ENCODE measurements at regions not wholly inside any gene's neighbourhood (a gene's known extent, or its start where the extent isn't known, plus 50 kb on each side); places are given as distances from the start of the nearest gene placed in this dataset.

DNA sequence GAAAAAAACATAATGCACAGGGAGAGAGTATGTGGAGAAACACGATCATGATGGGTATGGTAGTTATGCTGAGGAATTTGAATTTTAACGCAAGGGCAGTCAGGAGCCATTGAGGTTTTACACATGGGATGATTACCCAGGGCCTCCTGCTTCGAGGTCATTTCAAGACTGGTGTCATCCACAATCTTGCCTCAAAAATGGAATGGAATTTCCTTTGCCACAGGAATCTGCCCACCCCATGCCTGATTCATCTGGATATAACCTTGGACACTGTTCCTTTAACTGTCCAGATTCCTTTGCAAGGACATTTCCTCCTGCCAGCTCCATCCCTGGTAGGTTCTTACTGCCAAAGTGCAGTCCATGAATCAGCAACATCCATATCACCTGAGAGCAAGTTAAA lies 655.9 kb upstream of the TENM4 start:
- no peak for DNase-seq (ENCODE audit: low read depth, low spot score)

DNA sequence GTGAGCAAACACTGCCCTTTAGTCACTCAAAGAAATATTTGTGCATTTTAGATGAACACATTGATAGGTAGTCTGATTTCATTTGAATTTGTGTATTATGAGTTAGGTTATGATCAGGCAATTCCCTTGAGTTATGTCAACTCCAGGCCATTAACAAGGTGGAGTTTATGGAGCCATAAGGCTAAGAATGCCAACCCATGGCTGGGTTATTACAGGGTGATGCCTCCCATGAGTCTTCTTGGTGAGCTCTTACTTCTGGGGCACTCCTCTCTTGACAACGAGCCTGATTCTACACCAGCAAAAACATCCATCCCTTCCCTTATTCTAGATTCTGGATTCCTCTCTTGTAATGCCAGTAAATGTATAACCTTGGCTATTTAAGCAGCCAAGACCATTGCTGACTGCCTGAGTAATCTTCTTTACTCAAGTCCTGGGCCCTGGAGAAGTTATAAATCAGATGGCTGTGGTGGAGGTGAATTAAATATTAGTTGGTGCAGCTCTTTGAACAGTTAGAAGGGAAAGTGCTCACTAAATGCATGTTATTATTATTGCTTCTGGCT lies 645.7 kb upstream of the TENM4 start:
- DNase-seq (ENCODE audit: low read depth, low spot score), result no peak

DNA sequence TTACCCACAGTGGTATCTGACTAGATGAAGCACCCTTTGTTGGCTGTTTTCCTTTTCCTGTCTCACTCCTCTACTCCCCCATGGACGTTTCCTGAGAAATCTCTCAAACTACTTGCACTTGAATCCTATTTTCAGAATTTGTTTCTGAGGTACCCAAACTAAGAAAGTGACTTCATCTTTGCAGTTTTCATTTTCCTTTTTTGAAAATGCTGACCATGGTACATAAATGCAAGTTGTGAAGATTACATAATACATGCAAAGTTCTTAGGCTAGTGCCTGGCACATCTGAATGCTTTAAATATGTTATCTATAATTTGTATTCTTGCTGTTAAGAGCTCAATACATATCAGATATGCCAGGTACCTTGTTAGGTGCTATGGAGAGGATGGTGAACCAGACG lies 644.7 kb upstream of the TENM4 start:
- DNase-seq (ENCODE audit: low read depth, low spot score), result no peak

DNA sequence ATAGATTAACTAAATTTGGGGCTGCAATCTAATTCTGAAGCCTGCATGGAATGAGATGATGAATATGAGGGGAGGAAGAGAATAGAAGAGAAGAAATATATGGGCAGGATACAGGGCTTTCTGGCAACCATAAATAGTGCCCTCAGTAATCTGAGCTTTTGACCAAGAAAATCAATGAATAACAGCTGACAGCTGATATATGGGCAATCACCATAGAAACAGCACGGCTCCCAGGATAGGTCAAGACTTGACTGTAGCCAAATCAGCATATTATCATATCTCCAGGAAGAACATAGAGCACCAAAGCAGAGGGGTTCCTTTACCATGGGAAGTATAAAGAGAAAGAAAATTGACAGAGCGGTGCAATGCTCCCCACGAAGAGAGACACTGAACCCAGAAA lies 643.8 kb upstream of the TENM4 start:
- no peak for DNase-seq (ENCODE audit: low read depth, low spot score)

DNA sequence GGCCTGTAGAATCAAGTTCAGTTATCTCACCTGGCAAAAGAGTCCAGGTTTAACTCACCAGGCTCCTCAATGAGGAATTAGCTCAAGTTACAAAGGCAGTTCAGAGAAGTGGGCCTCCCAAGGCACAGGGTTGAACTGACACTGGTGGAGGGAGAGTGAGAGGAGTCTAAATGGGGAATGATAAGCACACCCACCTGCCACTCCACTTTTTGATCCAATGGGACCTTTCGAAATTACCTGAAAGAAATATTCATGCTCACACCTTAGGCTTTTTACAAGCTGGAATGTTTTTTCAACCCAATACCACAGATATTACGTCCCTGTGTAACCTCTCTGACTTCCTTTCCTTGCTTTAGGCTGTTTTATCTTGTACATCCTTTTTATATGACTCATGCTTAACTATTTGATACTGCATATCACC lies 642.7 kb upstream of the TENM4 start:
- no peak for DNase-seq (ENCODE audit: low read depth, low spot score)

DNA sequence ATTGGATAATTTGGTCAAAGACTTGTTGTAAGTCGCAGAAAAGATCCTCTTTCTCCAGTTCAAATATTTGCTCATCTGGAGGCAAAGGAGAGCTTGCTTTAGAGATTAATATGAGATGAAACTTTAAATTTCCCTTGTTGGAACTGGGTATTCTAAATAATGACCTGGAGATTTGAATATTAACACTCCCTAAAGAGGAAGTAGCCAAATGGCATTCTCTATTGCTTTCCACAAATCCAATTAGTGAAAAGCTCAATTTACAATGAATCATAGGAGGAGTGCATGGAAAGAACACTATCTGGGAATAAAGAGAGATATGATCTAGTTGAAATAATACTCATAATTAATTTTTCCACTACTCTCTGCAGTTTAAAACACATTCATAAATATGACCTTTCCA lies 641.6 kb upstream of the TENM4 start:
- DNase-seq (ENCODE audit: low read depth, low spot score), result no peak

DNA sequence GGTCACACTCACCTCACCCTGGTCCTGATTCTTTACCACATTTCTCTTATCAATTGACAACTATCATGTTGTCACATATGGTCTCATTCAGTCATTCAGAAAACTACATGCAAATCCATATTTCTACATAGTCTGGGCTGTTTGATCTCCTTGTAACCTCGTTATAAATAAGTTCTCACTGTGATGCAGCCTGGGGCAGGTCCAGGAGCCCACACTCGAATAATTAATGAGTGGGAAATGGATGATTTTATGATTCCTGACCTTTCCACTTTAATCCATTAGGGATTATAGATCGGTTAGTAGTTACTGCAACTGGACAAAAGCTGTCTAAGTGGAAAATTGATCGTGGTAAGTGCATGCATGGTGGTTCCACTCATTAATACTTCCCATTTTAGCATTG lies 636.3 kb upstream of the TENM4 start:
- DNase-seq (ENCODE audit: low read depth, low spot score), result no peak

DNA sequence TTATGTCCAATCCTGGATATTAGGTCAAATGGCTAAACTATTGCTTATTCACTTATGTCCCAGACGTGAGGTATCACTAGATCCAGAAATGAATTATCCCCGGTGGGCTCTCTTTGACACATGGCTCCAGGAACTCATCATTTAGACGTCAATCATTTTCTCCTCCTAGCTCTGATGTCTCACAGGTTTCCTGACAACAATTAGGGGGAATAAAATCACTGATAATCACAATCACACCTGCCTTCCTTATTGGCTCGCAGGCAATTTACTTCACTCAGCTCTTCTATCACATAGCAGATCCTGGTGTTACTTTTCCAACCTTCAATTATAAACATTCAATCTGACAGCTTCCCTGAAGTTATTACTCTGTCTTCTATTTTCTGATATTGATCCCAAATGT lies 634.0 kb upstream of the TENM4 start:
- DNase-seq (ENCODE audit: low read depth, low spot score), result no peak

DNA sequence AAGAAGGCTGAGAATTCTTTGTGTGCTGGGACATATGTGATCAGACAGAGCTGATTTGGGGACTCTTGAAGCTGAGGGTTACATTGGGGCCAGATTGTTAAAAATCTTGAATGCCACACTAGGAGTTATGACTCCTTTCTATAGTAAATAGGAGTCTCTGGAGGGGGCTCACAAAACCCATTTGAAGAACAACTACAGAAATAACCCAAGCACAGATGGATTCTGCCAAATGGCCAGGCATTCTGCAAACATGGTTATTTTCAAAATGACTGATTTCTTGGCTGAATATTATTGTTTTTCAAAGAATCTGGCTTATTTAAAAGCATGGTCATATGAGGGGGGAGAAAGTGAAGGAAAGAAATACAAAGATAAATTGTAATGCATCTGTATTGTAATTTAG lies 625.5 kb upstream of the TENM4 start:
- no peak for DNase-seq (ENCODE audit: low read depth, low spot score)

DNA sequence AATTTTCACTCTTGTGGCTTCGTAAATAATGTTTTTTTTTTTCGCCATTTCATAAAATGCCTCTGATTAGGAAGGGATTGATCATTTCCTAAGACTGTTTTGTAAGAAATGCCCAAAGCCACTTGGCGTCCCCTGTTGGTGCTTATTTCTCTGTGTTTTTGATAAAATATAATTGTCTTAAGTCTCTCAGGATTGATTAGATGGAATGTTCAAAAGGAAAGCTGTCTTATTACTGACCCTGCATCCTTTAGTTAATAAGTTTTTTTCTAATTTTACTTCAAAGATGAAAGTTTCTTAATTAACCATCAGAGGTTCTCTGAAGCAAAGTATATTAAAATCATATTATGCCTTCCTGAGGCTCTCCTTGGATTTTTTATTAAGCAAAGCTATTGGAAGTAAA lies 624.3 kb upstream of the TENM4 start:
- no peak for DNase-seq (ENCODE audit: low read depth, low spot score)

DNA sequence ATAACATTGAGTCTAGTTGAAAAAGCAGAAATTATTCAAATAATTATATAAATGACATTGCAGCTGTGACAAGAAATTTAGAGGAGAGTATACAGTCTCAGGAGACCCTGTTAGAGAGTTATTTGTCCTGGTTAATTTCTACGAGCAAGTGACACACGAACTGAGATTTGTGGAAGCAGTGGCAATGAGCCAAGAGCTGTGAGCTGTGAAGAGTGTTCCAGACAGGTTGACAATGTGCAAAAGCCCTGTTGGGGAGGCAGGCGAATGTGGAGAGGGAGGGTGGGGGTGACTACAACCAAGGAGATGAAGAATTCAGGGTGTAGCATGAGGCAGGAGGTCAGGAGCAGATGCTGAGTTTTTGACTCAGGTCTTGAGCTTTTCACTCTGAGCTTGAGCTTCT lies 620.2 kb upstream of the TENM4 start:
- DNase-seq (ENCODE audit: low read depth, low spot score), result no peak

DNA sequence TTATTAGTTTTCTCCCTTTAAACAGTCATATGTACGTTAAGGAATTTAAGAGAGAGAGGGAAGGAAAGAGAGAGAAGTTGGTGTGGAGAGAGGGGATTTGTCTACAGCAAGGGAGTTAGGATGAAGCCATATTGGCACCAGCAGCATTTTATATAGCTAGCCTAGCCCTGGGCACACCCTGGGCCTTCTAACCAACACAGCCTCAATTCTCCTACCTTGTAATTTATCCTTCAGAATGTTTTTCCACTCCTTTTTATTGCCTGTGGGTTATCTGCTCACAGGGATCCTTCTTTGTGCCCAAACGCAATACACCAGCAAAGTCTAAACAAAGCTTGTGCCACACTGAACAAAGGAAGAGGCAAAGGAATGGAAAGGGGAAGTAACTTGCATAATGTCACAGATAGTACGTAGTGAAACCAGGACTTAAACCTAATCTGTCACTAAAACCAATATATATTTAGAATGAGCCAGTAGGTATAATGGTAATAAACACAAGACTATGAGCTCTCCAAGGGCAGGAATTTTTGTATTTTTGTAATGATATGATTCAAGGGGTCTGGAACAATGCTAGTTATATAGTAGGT lies 613.8 kb upstream of the TENM4 start:
- no peak for DNase-seq (ENCODE audit: low read depth, low spot score)

DNA sequence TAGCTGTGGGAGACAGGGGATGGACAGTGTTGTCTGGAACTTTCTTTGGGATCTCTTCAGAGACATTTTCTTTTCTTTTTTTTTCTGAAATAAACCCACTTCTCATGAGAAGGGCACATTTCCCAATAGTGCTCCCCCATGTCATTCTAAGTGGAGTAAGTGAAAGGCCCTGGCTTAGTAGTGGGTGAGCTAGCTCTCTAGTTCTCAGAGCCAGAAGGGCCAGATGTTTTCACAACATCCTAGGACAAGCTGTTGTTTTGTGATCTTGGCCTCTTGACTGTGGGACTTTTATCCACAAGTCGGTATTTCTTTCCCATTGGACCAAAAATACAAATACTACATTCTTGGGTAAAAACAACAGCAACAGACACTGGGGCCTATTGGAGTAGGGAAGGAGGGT lies 607.7 kb upstream of the TENM4 start:
- DNase-seq (ENCODE audit: low read depth, low spot score), result no peak

DNA sequence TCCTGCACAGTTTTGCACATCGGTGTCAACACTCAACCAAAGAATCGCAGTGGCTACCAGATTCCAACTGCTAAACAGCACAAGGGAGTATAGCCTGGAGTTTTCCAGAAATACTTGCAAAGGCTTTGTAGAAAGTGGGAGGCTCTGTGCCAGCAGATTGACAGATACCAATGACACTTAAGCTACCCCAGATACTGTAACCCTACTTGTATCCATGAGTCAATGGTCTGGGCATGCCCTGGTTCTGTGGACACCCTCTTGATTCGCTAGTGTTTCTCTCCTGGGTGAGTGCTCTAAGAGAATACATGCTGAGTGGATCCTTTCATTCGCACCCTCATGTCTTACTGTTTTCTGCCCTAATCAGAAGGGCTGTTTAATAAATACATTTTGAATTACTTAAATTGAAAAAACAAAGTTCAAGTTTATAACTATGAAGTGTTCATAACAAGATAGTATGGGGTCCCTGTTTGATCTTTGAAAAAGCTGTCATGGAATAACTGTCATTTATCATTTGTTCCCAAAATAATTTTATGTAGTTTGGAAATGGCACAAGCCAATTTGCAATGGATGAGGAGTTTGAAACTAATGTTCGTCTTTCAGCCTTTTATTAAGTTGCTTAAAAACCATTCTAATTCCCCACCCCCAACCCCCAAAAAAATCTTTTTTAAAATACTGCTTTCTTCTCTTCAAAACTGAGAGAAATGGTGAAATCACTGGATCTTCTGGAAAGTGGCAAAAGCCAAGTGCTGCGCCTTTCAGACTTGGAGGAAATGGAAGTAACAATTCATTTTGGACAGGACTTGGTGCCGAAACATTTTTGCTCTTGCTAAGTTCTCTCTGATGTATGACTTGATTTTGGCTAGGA lies 600.5 kb upstream of the TENM4 start:
- DNase-seq (ENCODE audit: low read depth, low spot score), result no peak

DNA sequence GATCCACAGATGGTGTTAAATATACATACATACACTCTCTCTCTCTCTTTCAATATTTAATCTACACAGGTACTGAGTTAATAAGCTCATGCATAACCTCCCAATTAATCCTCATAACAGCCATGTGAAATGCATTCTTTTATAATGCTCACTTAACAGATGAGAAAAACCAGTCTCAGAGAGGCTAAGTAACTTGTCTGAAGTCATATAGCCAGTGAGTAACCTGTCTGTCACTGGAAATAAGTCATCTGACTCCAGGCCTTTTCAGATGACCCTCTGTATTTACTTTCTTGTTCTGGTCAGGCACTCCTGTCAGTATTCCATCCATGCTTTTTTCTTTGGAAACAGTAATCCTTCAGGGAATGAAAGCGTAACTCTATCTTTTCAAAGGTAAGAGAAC lies 594.0 kb upstream of the TENM4 start:
- no peak for DNase-seq (ENCODE audit: low read depth, low spot score)

DNA sequence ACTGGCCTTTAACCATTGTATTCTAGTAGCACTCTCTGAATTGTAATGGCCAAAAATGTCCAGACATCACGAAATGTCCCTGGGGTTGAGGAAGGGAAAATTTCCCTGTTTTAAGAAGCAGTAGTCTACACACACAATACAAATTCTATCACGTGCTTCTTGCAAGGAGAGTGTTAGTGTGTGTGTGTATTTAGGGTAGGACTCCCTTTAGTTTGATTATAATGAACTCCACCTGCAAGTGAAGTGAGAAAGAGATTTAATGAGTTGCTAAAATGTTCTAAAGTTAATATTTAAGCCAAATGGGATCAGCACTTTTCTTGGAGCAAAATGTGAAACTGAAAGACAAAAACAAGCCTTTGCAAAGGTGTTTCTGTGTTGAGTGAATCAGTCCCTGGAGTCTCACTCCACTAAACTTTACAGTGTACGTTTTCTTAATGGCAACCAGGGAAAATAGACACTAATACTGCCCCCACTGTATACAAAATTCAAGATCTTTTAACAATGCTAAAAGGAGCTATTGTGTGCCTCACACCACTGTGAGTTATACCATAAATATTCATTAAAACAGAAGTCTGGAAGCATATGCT lies 590.3 kb upstream of the TENM4 start:
- DNase-seq (ENCODE audit: low read depth, low spot score), result no peak

DNA sequence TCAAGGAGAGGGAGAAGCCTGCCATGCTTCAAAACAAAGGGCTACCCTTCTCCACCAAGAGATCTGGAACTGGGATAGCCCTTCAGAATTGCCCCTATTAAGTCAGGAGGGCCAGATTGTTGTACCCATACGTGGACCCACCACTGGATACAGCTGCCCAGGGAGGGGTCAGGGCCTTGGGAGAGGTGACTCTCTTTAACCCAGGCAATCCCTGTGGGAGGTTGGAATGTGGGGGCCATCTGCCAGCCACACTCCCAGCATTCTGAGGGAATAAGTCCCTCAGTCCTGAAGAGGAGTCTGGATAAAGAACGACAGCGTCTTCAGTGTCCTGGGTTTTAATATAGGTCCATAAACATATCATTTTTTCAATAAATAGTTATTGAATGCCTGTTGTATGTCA lies 588.2 kb upstream of the TENM4 start:
- DNase-seq (ENCODE audit: low read depth, low spot score), result no peak

DNA sequence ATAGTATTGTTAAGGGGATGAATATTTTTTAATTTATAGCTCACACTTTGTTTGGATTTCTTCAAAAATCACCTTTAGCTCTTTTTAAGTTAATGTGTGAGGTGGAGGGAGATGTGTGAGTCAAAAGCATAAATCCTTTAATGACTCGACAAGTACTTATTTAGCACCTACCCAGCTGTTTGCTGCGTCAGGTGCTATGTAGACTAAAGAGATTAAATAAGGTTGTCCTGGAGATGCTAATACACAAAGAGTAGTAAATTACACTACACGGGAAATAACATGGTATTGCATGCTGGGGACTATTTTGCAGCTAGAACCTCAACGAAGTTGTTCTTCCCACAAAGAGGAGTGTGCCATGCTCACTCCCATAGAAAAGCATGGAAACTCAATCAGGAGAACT lies 583.3 kb upstream of the TENM4 start:
- DNase-seq (ENCODE audit: low read depth, low spot score), result no peak

DNA sequence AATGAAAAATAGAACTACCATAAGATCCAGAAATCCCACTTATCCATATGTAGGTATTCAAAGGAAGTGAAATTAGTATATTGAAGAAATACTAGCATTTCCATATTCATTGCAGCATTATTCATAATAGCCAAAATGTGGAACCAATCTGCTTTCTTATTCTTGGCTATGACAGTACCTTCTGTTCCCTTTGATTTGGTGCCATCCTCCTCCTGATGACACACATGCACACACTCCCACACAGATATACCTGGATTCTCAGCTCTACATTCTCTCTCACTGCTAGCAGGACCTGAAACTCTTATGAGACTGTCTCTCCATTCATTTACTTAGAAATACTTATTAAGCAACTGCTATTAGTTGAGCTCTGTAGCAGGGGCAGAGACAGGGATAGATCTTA lies 582.6 kb upstream of the TENM4 start:
- DNase-seq (ENCODE audit: low read depth, low spot score), result no peak

DNA sequence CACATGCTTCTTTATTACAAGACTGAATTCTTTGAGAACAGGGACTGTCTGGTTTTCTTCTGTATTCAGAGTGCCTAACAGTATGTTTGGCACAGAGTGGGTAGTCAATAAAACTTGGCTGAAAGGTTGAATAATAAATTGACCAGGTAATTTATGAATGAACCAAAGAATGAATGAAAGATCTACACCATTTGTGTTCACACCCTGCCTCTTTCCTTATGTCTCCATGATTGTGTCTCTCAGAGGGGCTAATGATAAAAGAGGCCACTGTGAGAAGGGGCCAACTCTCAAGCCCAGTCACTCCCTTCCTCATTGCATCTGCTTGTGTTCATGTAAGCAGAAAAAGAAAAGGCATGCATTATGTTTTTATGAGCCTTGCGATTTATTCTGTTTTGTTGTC lies 569.7 kb upstream of the TENM4 start:
- no peak for DNase-seq (ENCODE audit: low read depth, low spot score)

DNA sequence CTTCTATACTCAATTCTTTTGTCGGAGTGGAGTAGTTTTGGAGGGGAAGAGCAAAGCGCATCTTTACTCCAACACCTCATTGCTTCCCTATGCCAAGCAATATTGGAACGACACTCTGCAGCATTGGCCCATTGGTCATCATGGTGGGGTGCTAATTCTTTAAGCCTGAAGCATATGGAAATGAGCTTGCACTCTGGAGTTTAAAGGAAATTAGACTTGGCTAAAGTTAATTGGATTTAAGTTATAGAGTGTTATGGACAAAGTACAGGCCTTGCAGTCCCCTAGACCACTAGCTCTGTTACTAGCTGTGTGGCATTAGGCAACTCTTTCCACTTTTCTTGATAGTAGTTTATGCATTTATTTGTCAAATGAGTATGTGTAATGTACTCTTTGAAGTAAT lies 568.3 kb upstream of the TENM4 start:
- DNase-seq (ENCODE audit: low read depth, low spot score), result no peak

DNA sequence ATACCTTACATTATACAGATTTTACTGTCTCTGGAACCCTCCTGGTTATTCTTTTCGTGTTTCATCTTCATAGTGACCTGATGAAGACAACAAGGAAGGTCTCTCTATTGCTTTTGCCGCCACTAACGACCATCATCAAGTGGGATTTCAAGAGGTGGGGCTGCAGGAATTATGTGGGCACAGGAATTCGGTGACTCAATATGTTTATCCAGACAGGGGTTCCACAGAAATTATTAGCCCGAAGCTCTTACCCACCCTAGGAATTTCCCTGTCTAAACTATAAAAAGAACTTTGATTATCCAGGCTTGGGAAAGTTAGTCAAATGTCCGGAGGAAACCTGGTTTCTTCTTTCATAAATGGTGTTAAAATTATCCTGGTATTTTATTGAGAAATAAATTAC lies 566.8 kb upstream of the TENM4 start:
- no peak for DNase-seq (ENCODE audit: low read depth, low spot score)

DNA sequence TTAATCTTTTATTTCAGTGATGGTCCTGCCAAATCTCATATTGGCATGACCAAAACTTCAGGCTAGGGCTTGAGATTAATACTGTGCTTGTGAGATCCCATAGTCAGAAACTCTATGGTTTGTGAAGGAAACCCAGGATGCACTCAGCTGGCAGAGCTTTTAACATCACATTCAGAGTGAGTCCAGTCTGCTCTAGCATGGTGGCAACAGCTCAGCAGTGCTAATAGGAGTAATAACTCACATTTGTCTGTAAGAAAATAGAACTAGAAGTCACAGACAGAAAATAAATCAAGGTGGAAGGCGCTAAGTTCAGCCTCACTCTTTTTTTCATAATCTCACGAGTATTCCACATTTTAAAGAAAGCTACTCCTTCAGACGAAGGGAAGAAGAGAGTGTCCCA lies 549.3 kb upstream of the TENM4 start:
- no peak for DNase-seq (ENCODE audit: low read depth, low spot score)
